ENCODE measurements at regions not wholly inside any gene's neighbourhood (a gene's known extent, or its start where the extent isn't known, plus 50 kb on each side); places are given as distances from the start of the nearest gene placed in this dataset.

- TF ChIP-seq, protein P1, sequence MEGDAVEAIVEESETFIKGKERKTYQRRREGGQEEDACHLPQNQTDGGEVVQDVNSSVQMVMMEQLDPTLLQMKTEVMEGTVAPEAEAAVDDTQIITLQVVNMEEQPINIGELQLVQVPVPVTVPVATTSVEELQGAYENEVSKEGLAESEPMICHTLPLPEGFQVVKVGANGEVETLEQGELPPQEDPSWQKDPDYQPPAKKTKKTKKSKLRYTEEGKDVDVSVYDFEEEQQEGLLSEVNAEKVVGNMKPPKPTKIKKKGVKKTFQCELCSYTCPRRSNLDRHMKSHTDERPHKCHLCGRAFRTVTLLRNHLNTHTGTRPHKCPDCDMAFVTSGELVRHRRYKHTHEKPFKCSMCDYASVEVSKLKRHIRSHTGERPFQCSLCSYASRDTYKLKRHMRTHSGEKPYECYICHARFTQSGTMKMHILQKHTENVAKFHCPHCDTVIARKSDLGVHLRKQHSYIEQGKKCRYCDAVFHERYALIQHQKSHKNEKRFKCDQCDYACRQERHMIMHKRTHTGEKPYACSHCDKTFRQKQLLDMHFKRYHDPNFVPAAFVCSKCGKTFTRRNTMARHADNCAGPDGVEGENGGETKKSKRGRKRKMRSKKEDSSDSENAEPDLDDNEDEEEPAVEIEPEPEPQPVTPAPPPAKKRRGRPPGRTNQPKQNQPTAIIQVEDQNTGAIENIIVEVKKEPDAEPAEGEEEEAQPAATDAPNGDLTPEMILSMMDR (conservative IDR thresholded peaks at IDR 0.05), result no peak
- TF ChIP-seq ZFX (IDR thresholded peaks at IDR 0.05), result no peak
Observed at GRCh38 chr13:97140131-97140530, 82.0 kb upstream of the MBNL2 start.

All from C4-2B (cell line).